GM23248 (cell line): ENCODE measurements at regions not wholly inside any gene's neighbourhood (a gene's known extent, or its start where the extent isn't known, plus 50 kb on each side); places are given as distances from the start of the nearest gene placed in this dataset.

Source experiments
- EZH2 ChIP-seq: fragments of 200-600 bp; sonication (generic); IDR thresholded peaks from 2 replicates; pipeline ENCODE4 v1.6.1; 2018; ENCODE audit warnings: antibody characterized with exemption, mild to moderate bottlenecking; ENCODE audit not compliant: insufficient read depth, poor library complexity, severe bottlenecking
- EZH2phosphoT487 ChIP-seq: fragments of 200-600 bp; sonication (generic); IDR thresholded peaks from 2 replicates; pipeline ENCODE4 v1.6.1; 2018; ENCODE audit warnings: antibody characterized with exemption, moderate library complexity, mild to moderate bottlenecking, low read depth; ENCODE audit not compliant: insufficient read depth

- TF ChIP-seq EZH2 (no peak), EZH2phosphoT487 (no peak)
These were observed 982.2 kb upstream of the FBXO33 start for GRCh38 chr14:40414386-40414785.
